H1 (cell line): ENCODE measurements at regions not wholly inside any gene's neighbourhood (a gene's known extent, or its start where the extent isn't known, plus 50 kb on each side); places are given as distances from the start of the nearest gene placed in this dataset.

Experiments
- CTCF ChIA-PET: fragments of 300-600 bp; sonication (Branson Sonifier 250); formaldehyde crosslinking; loops from one replicate; lab custom pipeline; 2021; ENCODE audit not compliant: partially characterized antibody; lab: Charles Lee
- POLR2A ChIA-PET: fragments of 300-600 bp; sonication (Branson Sonifier 250); formaldehyde crosslinking; loops from one replicate; lab custom pipeline; 2021; ENCODE audit warnings: inconsistent platforms; ENCODE audit not compliant: partially characterized antibody; lab: Charles Lee
- DNase-seq, 2 experiments: peaks; one replicate each; pipeline versions ENCODE4 v3.0.0 to v3.0.0-alpha.2; 2010 to 2022; ENCODE audit warnings: low spot score in 2 of 2, low read depth in 1 of 2, mixed read lengths in 1 of 2
- FAIRE-seq: peaks from 2 replicates; lab custom pipeline; 2011; peaks lifted over from hg19 to GRCh38; lab: Jason Lieb, UNC
- H2AFZ ChIP-seq: 2 replicates; pipeline ENCODE4 v1.8.1; 2012; ENCODE audit warnings: low read length, inconsistent platforms
- H2AK5ac ChIP-seq: 2 replicates; pipeline ENCODE4 v1.6.1; 2013; ENCODE audit warnings: low read depth, low read length
- H2BK120ac ChIP-seq: replicated peaks from 2 replicates; pipeline ENCODE3; 2013; ENCODE audit warnings: low read depth, low read length, inconsistent platforms
- H2BK12ac ChIP-seq: 2 replicates; pipeline ENCODE4 v1.6.1; 2013; ENCODE audit warnings: low read depth, low read length
- H2BK15ac ChIP-seq: 2 replicates; pipeline ENCODE4 v1.6.1; 2013; ENCODE audit warnings: low read length
- H2BK20ac ChIP-seq: 2 replicates; pipeline ENCODE4 v1.6.1; 2013; ENCODE audit warnings: low read length
- H2BK5ac ChIP-seq: 2 replicates; pipeline ENCODE4 v1.6.1; 2013; ENCODE audit warnings: low read depth, low read length
- H3K14ac ChIP-seq: 2 replicates; pipeline ENCODE4 v1.6.1; 2013; ENCODE audit warnings: inconsistent platforms; ENCODE audit not compliant: insufficient read length
- H3K18ac ChIP-seq: 2 replicates; pipeline ENCODE4 v1.6.1; 2013; ENCODE audit warnings: low read length; ENCODE audit errors: extremely low read depth
- H3K23ac ChIP-seq: 2 replicates; pipeline ENCODE4 v1.6.1; 2013; ENCODE audit warnings: inconsistent platforms; ENCODE audit not compliant: insufficient read length
- H3K23me2 ChIP-seq: 2 replicates; pipeline ENCODE4 v1.6.1; 2013; ENCODE audit warnings: low read depth, low read length
- H3K27ac ChIP-seq: 2 replicates; pipeline ENCODE4 v1.6.1; 2011; ENCODE audit warnings: low read depth, low read length, inconsistent platforms
- H3K27me3 ChIP-seq, 4 experiments: replicated peaks in 1 of 4; 1 replicate in 1 of 4; 2 replicates in 3 of 4; pipeline versions ENCODE4 v1.6.1 to v1.8.1; 2011 to 2013; ENCODE audit warnings: low read length in 3 of 4, mild to moderate bottlenecking in 3 of 4, inconsistent platforms in 2 of 4, mixed read lengths in 2 of 4, moderate library complexity in 1 of 4; ENCODE audit not compliant: control insufficient read depth in 3 of 4, insufficient read depth in 3 of 4; ENCODE audit errors: extremely low read depth in 1 of 4
- H3K36me3 ChIP-seq, 4 experiments: 2 replicates each; pipeline versions ENCODE4 v1.6.1 to v1.8.1; 2011 to 2013; ENCODE audit warnings: mild to moderate bottlenecking in 4 of 4, low read length in 3 of 4, moderate library complexity in 2 of 4, control low read depth in 1 of 4, inconsistent platforms in 1 of 4; ENCODE audit not compliant: insufficient read depth in 4 of 4, control insufficient read depth in 2 of 4
- H3K4ac ChIP-seq: replicated peaks from 2 replicates; pipeline ENCODE3; 2013; ENCODE audit warnings: low read length, low read depth, mixed read lengths, inconsistent platforms; ENCODE audit not compliant: insufficient read length
- H3K4me1 ChIP-seq, 4 experiments: replicated peaks in 1 of 4; 1 replicate in 1 of 4; 2 replicates in 3 of 4; pipeline versions ENCODE4 v1.6.1 to v1.8.1; 2011 to 2013; ENCODE audit warnings: low read length in 3 of 4, inconsistent platforms in 2 of 4, mixed read lengths in 1 of 4; ENCODE audit not compliant: insufficient read depth in 4 of 4, control insufficient read depth in 3 of 4
- H3K4me2 ChIP-seq, 2 experiments: 2 replicates each; pipeline versions ENCODE4 v1.6.1 to v1.8.1; 2011 to 2013; ENCODE audit warnings: low read depth in 2 of 2, low read length in 2 of 2, control low read depth in 1 of 2, inconsistent platforms in 1 of 2, mild to moderate bottlenecking in 1 of 2; ENCODE audit not compliant: insufficient read depth in 1 of 2
- H3K4me3 ChIP-seq, 4 experiments: fragments of 200-600, 300-600 bp in 1 of 4; sonication (generic), shearing (Covaris generic), sonication (Bioruptor Twin) in 1 of 4; 2 replicates each; pipeline versions ENCODE4 v1.5.1 to v1.8.1; 2011 to 2016; ENCODE audit warnings: low read length in 4 of 4, low read depth in 3 of 4, control low read depth in 2 of 4, inconsistent platforms in 2 of 4, mild to moderate bottlenecking in 2 of 4, mixed read lengths in 1 of 4, moderate library complexity in 1 of 4; ENCODE audit not compliant: insufficient read depth in 2 of 4; ENCODE audit errors: extremely low read depth in 1 of 4
- H3K56ac ChIP-seq: replicated peaks from 2 replicates; pipeline ENCODE3; 2013; ENCODE audit warnings: low read depth, mild to moderate bottlenecking, mixed read lengths, low read length, inconsistent platforms; ENCODE audit not compliant: insufficient read length
- H3K79me1 ChIP-seq: 2 replicates; pipeline ENCODE4 v1.6.1; 2013; ENCODE audit warnings: low read depth, low read length, control low read depth
- H3K79me2 ChIP-seq, 2 experiments: 2 replicates each; pipeline versions ENCODE4 v1.6.1 to v1.8.1; 2012 to 2013; ENCODE audit warnings: low read length in 2 of 2, mild to moderate bottlenecking in 2 of 2, inconsistent platforms in 1 of 2; ENCODE audit not compliant: insufficient read depth in 2 of 2, control insufficient read depth in 1 of 2
- H3K9ac ChIP-seq, 4 experiments: replicated peaks in 1 of 4; 1 replicate in 1 of 4; 2 replicates in 3 of 4; pipeline versions ENCODE4 v1.6.1 to v1.8.1; 2011 to 2013; ENCODE audit warnings: low read depth in 3 of 4, low read length in 3 of 4, control low read depth in 2 of 4, mild to moderate bottlenecking in 2 of 4, moderate library complexity in 2 of 4, inconsistent platforms in 1 of 4; ENCODE audit errors: extremely low read depth in 1 of 4
- H3K9me3 ChIP-seq, 2 experiments: 2 replicates each; pipeline versions ENCODE4 v1.6.1 to v1.8.1; 2012 to 2013; ENCODE audit warnings: mild to moderate bottlenecking in 2 of 2, moderate library complexity in 2 of 2, control low read depth in 1 of 2, inconsistent platforms in 1 of 2, low read depth in 1 of 2, low read length in 1 of 2, mixed read lengths in 1 of 2; ENCODE audit not compliant: insufficient read depth in 2 of 2
- H4K20me1 ChIP-seq, 2 experiments: replicated peaks in 1 of 2; 2 replicates each; pipeline versions ENCODE3 to v1.8.1; 2011 to 2013; ENCODE audit warnings: inconsistent platforms in 2 of 2, low read length in 2 of 2, mild to moderate bottlenecking in 1 of 2; ENCODE audit not compliant: insufficient read depth in 2 of 2, control insufficient read depth in 1 of 2
- H4K5ac ChIP-seq: 2 replicates; pipeline ENCODE4 v1.6.1; 2013; ENCODE audit warnings: low read length, low read depth, mixed read lengths, inconsistent platforms; ENCODE audit not compliant: insufficient read length
- H4K8ac ChIP-seq: 2 replicates; pipeline ENCODE4 v1.8.0; 2013; ENCODE audit warnings: mild to moderate bottlenecking, moderate library complexity, low read length, inconsistent platforms; ENCODE audit not compliant: insufficient read depth; ENCODE audit errors: extremely low read depth
- H4K91ac ChIP-seq: replicated peaks from 2 replicates; pipeline ENCODE3; 2013; ENCODE audit warnings: low read length, mixed read lengths, inconsistent platforms; ENCODE audit not compliant: insufficient read length
- ATF2 ChIP-seq: IDR thresholded peaks from 2 replicates; pipeline ENCODE4 v1.6.1; 2012; ENCODE audit warnings: low read length, inconsistent platforms
- CTBP2 ChIP-seq: IDR thresholded peaks from 2 replicates; pipeline ENCODE4 v1.7.0; 2011; ENCODE audit warnings: borderline replicate concordance, mild to moderate bottlenecking, moderate library complexity, mixed read lengths, low read length; ENCODE audit not compliant: insufficient read depth, insufficient read length
- CTCF ChIP-seq, 3 experiments: IDR thresholded peaks; 1 replicate in 2 of 3; 2 replicates in 1 of 3; pipeline versions ENCODE4 v1.5.1 to v1.6.1; 2011; ENCODE audit warnings: low read length in 3 of 3, mild to moderate bottlenecking in 3 of 3, inconsistent platforms in 2 of 3, low read depth in 1 of 3, moderate library complexity in 1 of 3; ENCODE audit not compliant: insufficient read depth in 1 of 3; ENCODE audit errors: control extremely low read depth in 1 of 3
- EGR1 ChIP-seq: IDR thresholded peaks from 2 replicates; pipeline ENCODE4 v1.6.1; 2011; ENCODE audit warnings: low read depth, low read length, borderline replicate concordance
- GABPA ChIP-seq: IDR thresholded peaks from 2 replicates; pipeline ENCODE4 v1.6.1; 2011; ENCODE audit warnings: mild to moderate bottlenecking, low read length, moderate library complexity, borderline replicate concordance; ENCODE audit not compliant: insufficient read depth
- HDAC6 ChIP-seq: IDR thresholded peaks from one replicate; pipeline ENCODE4 v1.7.1; 2012; ENCODE audit warnings: low read depth, mild to moderate bottlenecking, inconsistent platforms, low read length, moderate library complexity
- KDM1A ChIP-seq: fragments of 200-600, 300-600 bp; sonication (generic); IDR thresholded peaks from 2 replicates; pipeline ENCODE4 v1.7.1; 2016; ENCODE audit warnings: mild to moderate bottlenecking, low read length, borderline replicate concordance
- POLR2A ChIP-seq, 2 experiments: IDR thresholded peaks; 1 replicate in 1 of 2; 2 replicates in 1 of 2; pipeline ENCODE4 v1.6.1; 2011; ENCODE audit warnings: low read depth in 2 of 2, low read length in 2 of 2, mild to moderate bottlenecking in 2 of 2; ENCODE audit errors: control extremely low read depth in 1 of 2
- SIRT6 ChIP-seq: IDR thresholded peaks from one replicate; pipeline ENCODE4 v1.7.1; 2012; ENCODE audit warnings: low read length, inconsistent platforms
- SIX5 ChIP-seq: IDR thresholded peaks from 2 replicates; pipeline ENCODE4 v1.6.1; 2011; ENCODE audit warnings: mild to moderate bottlenecking, low read depth, low read length
- TAF1 ChIP-seq: IDR thresholded peaks from 2 replicates; pipeline ENCODE4 v1.6.1; 2011; ENCODE audit warnings: mild to moderate bottlenecking, low read depth, low read length
- WGBS, 2 experiments: shearing (Covaris generic) in 1 of 2; methylation state at CpG; one replicate each; pipeline versions ENCODE4 v1.1.6 to v1.1.7; 2013 to 2015; ENCODE audit warnings: low lambda C conversion rate in 2 of 2, mixed read lengths in 2 of 2, inconsistent platforms in 1 of 2, low coverage in 1 of 2, missing lambda C conversion rate in 1 of 2; ENCODE audit not compliant: insufficient replicate concordance in 2 of 2, insufficient coverage in 1 of 2, insufficient read length in 1 of 2; ENCODE audit errors: extremely low coverage in 1 of 2, missing lambda C conversion rate in 1 of 2; 5-methylcytosine and 5-hydroxymethylcytosine counted together

DNA sequence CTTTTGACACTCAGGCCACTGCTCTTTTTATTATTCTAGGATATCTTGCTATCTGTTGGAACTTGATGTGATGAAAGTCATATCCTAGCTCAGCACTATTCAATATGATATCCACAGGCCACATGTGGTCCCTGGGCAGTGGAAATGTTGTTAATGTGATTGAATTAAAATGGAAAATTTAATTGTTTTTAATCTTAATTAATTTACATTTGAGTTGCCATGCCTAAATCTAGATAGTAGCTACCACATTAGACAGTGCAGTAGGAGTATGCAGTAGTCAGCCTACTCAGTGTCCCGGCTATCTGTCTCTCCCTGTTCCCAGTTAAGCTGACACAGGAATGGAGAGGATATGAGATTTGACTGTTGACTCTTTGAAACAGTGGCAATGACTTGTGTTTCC lies 460.2 kb downstream of the GBE1 start:
- H3K23me2 ChIP-seq, result no peaks in the 10 kb centered on the region
- no peak overlapping the region for H3K4ac ChIP-seq
- no peak overlapping the region for H3K14ac ChIP-seq
- H4K91ac ChIP-seq, result no peak overlapping the region
- H3K4me1 ChIP-seq, result no peaks in the 10 kb centered on the region
- H3K9me3 ChIP-seq, result no peaks in the 10 kb centered on the region
- no peak overlapping the region for H2AK5ac ChIP-seq
- no peak overlapping the region for H3K4me3 ChIP-seq
- H2BK5ac ChIP-seq, result no peak overlapping the region
- no peaks in the 10 kb centered on the region for H3K79me2 ChIP-seq
- CTCF ChIA-PET, result interaction anchor here (0.5 to 4.5 kb wide), 21 partner anchors 8 to 938 kb away, joined by 3 to 29 read pairs (median 5); no protein-coding TSS in a partner anchor
- no peak overlapping the region for H2AFZ ChIP-seq
- no peak for FAIRE-seq
- H2BK20ac ChIP-seq, result no peak overlapping the region
- no peak overlapping the region for H4K8ac ChIP-seq
- WGBS, 2 experiments, result 84% methylated on average over 1 of the region's 1 CpG; no CpG with 5 or more reads in 1 of the 2 experiments
- POLR2A ChIA-PET, result no interaction called here
- H4K5ac ChIP-seq, result no peak overlapping the region
- H4K20me1 ChIP-seq, result no peaks in the 10 kb centered on the region
- H3K23ac ChIP-seq, result no peak overlapping the region
- no peaks in the 10 kb centered on the region for H3K79me1 ChIP-seq
- H2BK15ac ChIP-seq, result no peak overlapping the region
- no peak overlapping the region for H3K56ac ChIP-seq
- H3K18ac ChIP-seq, result no peak overlapping the region
- no peak for DNase-seq
- H3K9ac ChIP-seq, result no peak overlapping the region
- no peaks in the 10 kb centered on the region for H3K27me3 ChIP-seq
- H3K36me3 ChIP-seq, result no peaks in the 10 kb centered on the region
- H3K27ac ChIP-seq, result no peak overlapping the region
- no peak overlapping the region for H2BK120ac ChIP-seq
- no peak overlapping the region for H3K4me2 ChIP-seq
- no peak overlapping the region for H2BK12ac ChIP-seq
- TF ChIP-seq HDAC6 (no peak), KDM1A (no peak), TAF1 (no peak), CTCF (IDR thresholded peaks at IDR 0.05; ENCODE audit: control extremely low read depth in 1 of 3, insufficient read depth in 1 of 3, low read depth in 1 of 3, low read length in 3 of 3) (no peak), SIX5 (no peak), SIRT6 (no peak), POLR2A (IDR thresholded peaks at IDR 0.05; ENCODE audit: control extremely low read depth in 1 of 2, low read depth in 2 of 2, low read length in 2 of 2) (no peak), EGR1 (no peak), ATF2 (no peak), GABPA (no peak), CTBP2 (no peak)
